ENCODE measurements at regions not wholly inside any gene's neighbourhood (a gene's known extent, or its start where the extent isn't known, plus 50 kb on each side); places are given as distances from the start of the nearest gene placed in this dataset.

GRCh38 chr1:10853701-10854100, 57.3 kb upstream of the CASZ1 start:
- Histone ChIP-seq H3K9me3 (ENCODE audit: control extremely low read depth in 1 of 5, control insufficient read depth in 4 of 5, insufficient read depth in 2 of 5, low read depth in 1 of 5, low read length in 4 of 5) (peaks cover 0 to 2% (median 0%) of the 10 kb centered on the region in 5 experiments), H3K27me3 (replicated peaks in 2 of 5; ENCODE audit: control insufficient read depth in 4 of 5, insufficient read depth in 5 of 5, low read length in 4 of 5) (peaks cover 0 to 3% (median 0%) of the 10 kb centered on the region in 5 experiments), H3K27ac (ENCODE audit: insufficient read depth in 1 of 2, low read depth in 1 of 2, low read length in 2 of 2, poor library complexity in 1 of 2, severe bottlenecking in 2 of 2) (no peak overlapping the region), H3K4me1 (ENCODE audit: control extremely low read depth in 1 of 4, control insufficient read depth in 4 of 4, insufficient read depth in 4 of 4, low read length in 3 of 4) (no peaks in the 10 kb centered on the region), H3K36me3 (ENCODE audit: control insufficient read depth in 4 of 4, insufficient read depth in 4 of 4, low read length in 3 of 4) (no peaks in the 10 kb centered on the region), H3K4me3 (ENCODE audit: control insufficient read depth in 1 of 7, extremely low read depth in 1 of 7, insufficient read depth in 4 of 7, low read depth in 2 of 7, low read length in 6 of 7) (no peak overlapping the region)
- CTCF ChIA-PET = no interaction called here
- POLR2A ChIA-PET = interaction anchor here (0.6 kb wide), 1 partner anchor 15 kb away, joined by 3 read pairs; no protein-coding TSS in a partner anchor
- no peak for DNase-seq
- 100% methylated on average over 2 of the region's 2 CpGs for WGBS (ENCODE audit: insufficient coverage)

- ChIA-PET CTCF (no interaction called here), POLR2A (no interaction called here)
- Histone ChIP-seq H3K36me3 (ENCODE audit: control insufficient read depth in 4 of 4, insufficient read depth in 4 of 4, low read length in 3 of 4) (no peaks in the 10 kb centered on the region), H3K27me3 (replicated peaks in 2 of 5; ENCODE audit: control insufficient read depth in 4 of 5, insufficient read depth in 5 of 5, low read length in 4 of 5) (peaks cover 0 to 5% (median 0%) of the 10 kb centered on the region in 5 experiments), H3K9me3 (ENCODE audit: control extremely low read depth in 1 of 5, control insufficient read depth in 4 of 5, insufficient read depth in 2 of 5, low read depth in 1 of 5, low read length in 4 of 5) (peaks cover 0 to 2% (median 0%) of the 10 kb centered on the region in 5 experiments), H3K4me3 (ENCODE audit: control insufficient read depth in 1 of 7, extremely low read depth in 1 of 7, insufficient read depth in 4 of 7, low read depth in 2 of 7, low read length in 6 of 7) (no peak overlapping the region), H3K4me1 (ENCODE audit: control extremely low read depth in 1 of 4, control insufficient read depth in 4 of 4, insufficient read depth in 4 of 4, low read length in 3 of 4) (no peaks in the 10 kb centered on the region), H3K27ac (ENCODE audit: insufficient read depth in 1 of 2, low read depth in 1 of 2, low read length in 2 of 2, poor library complexity in 1 of 2, severe bottlenecking in 2 of 2) (no peak overlapping the region)
- WGBS (ENCODE audit: insufficient coverage) = 97% methylated on average over 10 of the region's 10 CpGs
- DNase-seq = no peak
Observed at GRCh38 chr1:10854856-10855459, 58.5 kb upstream of the CASZ1 start.

DNA sequence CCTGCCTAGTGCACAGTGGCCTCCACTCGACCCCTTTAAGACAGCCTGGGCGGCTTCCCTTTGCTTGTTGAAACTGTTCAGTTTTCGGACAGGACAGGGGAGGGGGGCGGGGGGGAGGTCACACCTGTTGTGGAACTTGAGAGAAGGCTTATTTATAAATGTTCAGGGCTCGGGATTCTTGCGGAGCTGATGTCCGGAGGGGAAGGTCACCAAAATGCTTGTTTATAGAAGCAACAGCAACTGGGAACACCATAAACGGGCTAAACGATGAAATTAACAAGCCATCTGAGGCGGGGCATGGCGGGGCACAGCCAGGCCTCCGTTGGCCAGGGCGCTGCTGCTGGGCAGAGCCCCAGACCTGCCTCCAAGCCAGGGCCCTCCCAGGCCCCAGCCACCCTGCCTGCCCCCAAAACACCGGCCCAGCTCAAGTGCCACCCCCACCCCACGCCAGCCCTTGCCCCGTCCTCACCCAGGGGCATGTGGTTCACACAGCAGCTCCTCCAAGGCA, 59.8 kb upstream of the CASZ1 start:
- Histone ChIP-seq H3K27me3 (replicated peaks in 2 of 5; ENCODE audit: control insufficient read depth in 4 of 5, insufficient read depth in 5 of 5, low read length in 4 of 5) (peaks cover 0 to 16% (median 4%) of the 10 kb centered on the region in 5 experiments), H3K9me3 (ENCODE audit: control extremely low read depth in 1 of 5, control insufficient read depth in 4 of 5, insufficient read depth in 2 of 5, low read depth in 1 of 5, low read length in 4 of 5) (peaks cover 0 to 2% (median 0%) of the 10 kb centered on the region in 5 experiments), H3K4me3 (ENCODE audit: control insufficient read depth in 1 of 7, extremely low read depth in 1 of 7, insufficient read depth in 4 of 7, low read depth in 2 of 7, low read length in 6 of 7) (no peak overlapping the region), H3K27ac (ENCODE audit: insufficient read depth in 1 of 2, low read depth in 1 of 2, low read length in 2 of 2, poor library complexity in 1 of 2, severe bottlenecking in 2 of 2) (no peak overlapping the region), H3K36me3 (ENCODE audit: control insufficient read depth in 4 of 4, insufficient read depth in 4 of 4, low read length in 3 of 4) (no peaks in the 10 kb centered on the region), H3K4me1 (ENCODE audit: control extremely low read depth in 1 of 4, control insufficient read depth in 4 of 4, insufficient read depth in 4 of 4, low read length in 3 of 4) (no peaks in the 10 kb centered on the region)
- 96% methylated on average over 12 of the region's 16 CpGs for WGBS (ENCODE audit: insufficient coverage)
- CTCF ChIA-PET = no interaction called here
- DNase-seq = no peak
- POLR2A ChIA-PET = no interaction called here

GRCh38 chr1:10856863-10857598, 60.6 kb upstream of the CASZ1 start:
- WGBS (ENCODE audit: insufficient coverage) = 85% methylated on average over 26 of the region's 27 CpGs

GRCh38 chr1:10857687-10858086, 61.2 kb upstream of the CASZ1 start:
- CTCF ChIA-PET = no interaction called here
- POLR2A ChIA-PET = no interaction called here
- H3K36me3 ChIP-seq (ENCODE audit: control insufficient read depth in 4 of 4, insufficient read depth in 4 of 4, low read length in 3 of 4) = no peaks in the 10 kb centered on the region
- no peak overlapping the region for H3K4me3 ChIP-seq (ENCODE audit: control insufficient read depth in 1 of 7, extremely low read depth in 1 of 7, insufficient read depth in 4 of 7, low read depth in 2 of 7, low read length in 6 of 7)
- H3K4me1 ChIP-seq (ENCODE audit: control extremely low read depth in 1 of 4, control insufficient read depth in 4 of 4, insufficient read depth in 4 of 4, low read length in 3 of 4) = no peaks in the 10 kb centered on the region
- no peak overlapping the region for H3K27ac ChIP-seq (ENCODE audit: insufficient read depth in 1 of 2, low read depth in 1 of 2, low read length in 2 of 2, poor library complexity in 1 of 2, severe bottlenecking in 2 of 2)
- no peak for DNase-seq
- 83% methylated on average over 7 of the region's 11 CpGs for WGBS (ENCODE audit: insufficient coverage)
- peaks cover 0 to 30% (median 6%) of the 10 kb centered on the region in 5 experiments for H3K27me3 ChIP-seq (replicated peaks in 2 of 5; ENCODE audit: control insufficient read depth in 4 of 5, insufficient read depth in 5 of 5, low read length in 4 of 5)
- H3K9me3 ChIP-seq (ENCODE audit: control extremely low read depth in 1 of 5, control insufficient read depth in 4 of 5, insufficient read depth in 2 of 5, low read depth in 1 of 5, low read length in 4 of 5) = peaks cover 0 to 2% (median 0%) of the 10 kb centered on the region in 5 experiments

More at GRCh38 chr1:10856863-10857598, 60.6 kb upstream of the CASZ1 start:
- ChIA-PET CTCF (no interaction called here), POLR2A (no interaction called here)
- no peak for DNase-seq
- Histone ChIP-seq H3K9me3 (ENCODE audit: control extremely low read depth in 1 of 5, control insufficient read depth in 4 of 5, insufficient read depth in 2 of 5, low read depth in 1 of 5, low read length in 4 of 5) (peaks cover 0 to 2% (median 0%) of the 10 kb centered on the region in 5 experiments), H3K4me3 (ENCODE audit: control insufficient read depth in 1 of 7, extremely low read depth in 1 of 7, insufficient read depth in 4 of 7, low read depth in 2 of 7, low read length in 6 of 7) (no peak overlapping the region), H3K4me1 (ENCODE audit: control extremely low read depth in 1 of 4, control insufficient read depth in 4 of 4, insufficient read depth in 4 of 4, low read length in 3 of 4) (no peaks in the 10 kb centered on the region), H3K27ac (ENCODE audit: insufficient read depth in 1 of 2, low read depth in 1 of 2, low read length in 2 of 2, poor library complexity in 1 of 2, severe bottlenecking in 2 of 2) (no peak overlapping the region), H3K36me3 (ENCODE audit: control insufficient read depth in 4 of 4, insufficient read depth in 4 of 4, low read length in 3 of 4) (no peaks in the 10 kb centered on the region), H3K27me3 (replicated peaks in 2 of 5; ENCODE audit: control insufficient read depth in 4 of 5, insufficient read depth in 5 of 5, low read length in 4 of 5) (peaks cover 0 to 24% (median 6%) of the 10 kb centered on the region in 5 experiments)

DNA sequence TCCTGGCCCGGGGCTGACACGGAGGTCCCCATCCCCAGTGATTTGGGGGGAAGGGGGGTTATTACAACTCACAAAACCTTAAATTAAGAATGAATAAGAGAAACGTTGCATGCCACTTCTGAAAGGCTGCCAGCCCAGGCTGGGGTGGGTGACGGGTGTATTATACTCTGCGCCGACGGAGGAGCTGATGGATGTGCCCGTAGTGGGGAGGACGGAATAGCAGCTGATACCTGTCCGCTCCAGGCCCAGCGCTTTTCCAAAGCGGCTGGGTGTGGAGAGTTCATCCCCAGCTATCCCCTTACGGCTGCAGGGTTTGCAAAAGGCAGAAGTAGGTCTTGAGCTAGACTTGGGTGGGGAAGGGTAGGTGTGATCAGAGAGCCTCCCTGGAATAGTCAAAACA, 63.8 kb upstream of the CASZ1 start:
- CTCF ChIA-PET = interaction anchor here (1.0 kb wide), 1 partner anchor 10 kb away, joined by 3 read pairs; no protein-coding TSS in a partner anchor
- no peaks in the 10 kb centered on the region for H3K9me3 ChIP-seq (ENCODE audit: control extremely low read depth in 1 of 5, control insufficient read depth in 4 of 5, insufficient read depth in 2 of 5, low read depth in 1 of 5, low read length in 4 of 5)
- no peak for DNase-seq

DNA sequence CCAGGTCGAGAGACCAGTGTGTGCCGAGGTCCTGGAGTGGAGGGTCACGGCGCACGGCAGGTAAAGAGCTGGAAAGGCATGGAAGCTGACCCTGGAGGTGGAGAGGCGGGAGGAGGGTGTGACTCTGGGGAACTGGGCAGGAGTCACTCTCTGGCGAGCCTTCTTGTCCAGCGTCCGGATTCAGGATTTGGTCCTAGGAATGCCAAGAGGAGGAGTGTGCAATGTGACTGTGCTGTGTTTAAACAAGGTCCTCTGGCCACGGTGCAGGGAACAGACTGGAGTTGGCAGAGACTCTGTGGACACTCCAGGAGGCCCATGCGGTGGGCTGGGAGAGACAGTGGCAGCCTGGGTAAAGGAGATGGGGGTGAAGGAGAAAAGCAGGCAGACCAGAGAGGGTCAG, 64.2 kb upstream of the CASZ1 start:
- ChIA-PET CTCF (interaction anchor here (1.0 kb wide), 1 partner anchor 9 kb away, joined by 3 read pairs; no protein-coding TSS in a partner anchor), POLR2A (no interaction called here)
- Histone ChIP-seq H3K4me3 (ENCODE audit: control insufficient read depth in 1 of 7, extremely low read depth in 1 of 7, insufficient read depth in 4 of 7, low read depth in 2 of 7, low read length in 6 of 7) (no peak overlapping the region), H3K27me3 (replicated peaks in 2 of 5; ENCODE audit: control insufficient read depth in 4 of 5, insufficient read depth in 5 of 5, low read length in 4 of 5) (peaks cover 3 to 60% (median 23%) of the 10 kb centered on the region in 5 experiments), H3K27ac (ENCODE audit: insufficient read depth in 1 of 2, low read depth in 1 of 2, low read length in 2 of 2, poor library complexity in 1 of 2, severe bottlenecking in 2 of 2) (no peak overlapping the region), H3K9me3 (ENCODE audit: control extremely low read depth in 1 of 5, control insufficient read depth in 4 of 5, insufficient read depth in 2 of 5, low read depth in 1 of 5, low read length in 4 of 5) (no peaks in the 10 kb centered on the region), H3K36me3 (ENCODE audit: control insufficient read depth in 4 of 4, insufficient read depth in 4 of 4, low read length in 3 of 4) (no peaks in the 10 kb centered on the region), H3K4me1 (ENCODE audit: control extremely low read depth in 1 of 4, control insufficient read depth in 4 of 4, insufficient read depth in 4 of 4, low read length in 3 of 4) (no peaks in the 10 kb centered on the region)
- DNase-seq = no peak
- WGBS (ENCODE audit: insufficient coverage) = 77% methylated on average over 10 of the region's 11 CpGs

More for the DNA sequence above, 63.8 kb upstream of the CASZ1 start:
- POLR2A ChIA-PET = no interaction called here
- Histone ChIP-seq H3K27ac (ENCODE audit: insufficient read depth in 1 of 2, low read depth in 1 of 2, low read length in 2 of 2, poor library complexity in 1 of 2, severe bottlenecking in 2 of 2) (no peak overlapping the region), H3K27me3 (replicated peaks in 2 of 5; ENCODE audit: control insufficient read depth in 4 of 5, insufficient read depth in 5 of 5, low read length in 4 of 5) (peaks cover 3 to 55% (median 20%) of the 10 kb centered on the region in 5 experiments), H3K36me3 (ENCODE audit: control insufficient read depth in 4 of 4, insufficient read depth in 4 of 4, low read length in 3 of 4) (no peaks in the 10 kb centered on the region), H3K4me3 (ENCODE audit: control insufficient read depth in 1 of 7, extremely low read depth in 1 of 7, insufficient read depth in 4 of 7, low read depth in 2 of 7, low read length in 6 of 7) (no peak overlapping the region), H3K4me1 (ENCODE audit: control extremely low read depth in 1 of 4, control insufficient read depth in 4 of 4, insufficient read depth in 4 of 4, low read length in 3 of 4) (no peaks in the 10 kb centered on the region)
- WGBS (ENCODE audit: insufficient coverage) = 70% methylated on average over 10 of the region's 13 CpGs
